Suprapubic skin (tissue), 4 donors: ENCODE measurements at regions not wholly inside any gene's neighbourhood (a gene's known extent, or its start where the extent isn't known, plus 50 kb on each side); places are given as distances from the start of the nearest gene placed in this dataset.

Experiments
- EP300 ChIP-seq: sonication (generic); formaldehyde crosslinking; IDR thresholded peaks from one replicate; pipeline ENCODE4 v1.6.1; 2017; ENCODE audit warnings: antibody characterized with exemption
- POLR2AphosphoS5 ChIP-seq, 3 donors: sonication (generic); formaldehyde crosslinking; IDR thresholded peaks; one replicate each; pipeline ENCODE4 v1.6.1; 2017; ENCODE audit warnings: antibody characterized with exemption in 3 of 3

DNA sequence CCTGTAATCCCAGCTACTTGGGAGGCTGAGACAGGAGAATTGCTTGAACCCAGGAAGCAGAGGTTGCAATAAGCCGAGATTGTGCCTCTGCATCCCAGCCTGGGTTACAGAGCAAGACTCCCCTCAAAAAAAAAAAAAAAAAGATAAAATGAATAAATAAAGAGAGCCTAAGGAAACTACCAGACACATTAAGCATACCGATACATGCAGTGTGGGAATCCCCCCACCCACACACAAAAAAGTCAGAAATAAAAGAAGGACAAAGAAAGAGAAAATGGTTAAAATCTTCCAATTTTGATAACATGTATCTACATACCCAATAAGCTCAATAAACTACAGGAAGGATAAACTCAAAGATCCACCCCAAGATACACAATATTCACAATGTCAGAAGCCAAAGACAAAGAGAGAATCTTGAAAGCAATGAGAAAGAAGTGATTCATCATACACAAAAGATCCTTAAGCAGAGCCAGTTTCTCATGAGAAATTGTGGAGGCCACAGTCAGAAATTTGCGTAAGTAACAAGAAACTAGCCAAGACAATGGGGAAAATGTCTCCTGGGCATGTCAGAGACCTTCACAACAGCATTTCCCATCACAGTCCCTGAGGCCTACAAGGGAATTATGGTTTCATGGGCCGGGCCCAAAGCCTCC lies 1197.0 kb downstream of the AMY1C start:
- no peak for TF ChIP-seq POLR2AphosphoS5 (IDR thresholded peaks at IDR 0.05)
- TF ChIP-seq EP300 = no peak
